ENCODE measurements at regions not wholly inside any gene's neighbourhood (a gene's known extent, or its start where the extent isn't known, plus 50 kb on each side); places are given as distances from the start of the nearest gene placed in this dataset.

- TF ChIP-seq, protein P1, sequence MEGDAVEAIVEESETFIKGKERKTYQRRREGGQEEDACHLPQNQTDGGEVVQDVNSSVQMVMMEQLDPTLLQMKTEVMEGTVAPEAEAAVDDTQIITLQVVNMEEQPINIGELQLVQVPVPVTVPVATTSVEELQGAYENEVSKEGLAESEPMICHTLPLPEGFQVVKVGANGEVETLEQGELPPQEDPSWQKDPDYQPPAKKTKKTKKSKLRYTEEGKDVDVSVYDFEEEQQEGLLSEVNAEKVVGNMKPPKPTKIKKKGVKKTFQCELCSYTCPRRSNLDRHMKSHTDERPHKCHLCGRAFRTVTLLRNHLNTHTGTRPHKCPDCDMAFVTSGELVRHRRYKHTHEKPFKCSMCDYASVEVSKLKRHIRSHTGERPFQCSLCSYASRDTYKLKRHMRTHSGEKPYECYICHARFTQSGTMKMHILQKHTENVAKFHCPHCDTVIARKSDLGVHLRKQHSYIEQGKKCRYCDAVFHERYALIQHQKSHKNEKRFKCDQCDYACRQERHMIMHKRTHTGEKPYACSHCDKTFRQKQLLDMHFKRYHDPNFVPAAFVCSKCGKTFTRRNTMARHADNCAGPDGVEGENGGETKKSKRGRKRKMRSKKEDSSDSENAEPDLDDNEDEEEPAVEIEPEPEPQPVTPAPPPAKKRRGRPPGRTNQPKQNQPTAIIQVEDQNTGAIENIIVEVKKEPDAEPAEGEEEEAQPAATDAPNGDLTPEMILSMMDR (IDR thresholded peaks at IDR 0.05) = no peak
- Histone ChIP-seq H3K4me1 (ENCODE audit: control insufficient read depth in 1 of 2, low read depth in 2 of 2) (no peaks in the 10 kb centered on the region), H3K4me3 (no peak overlapping the region), H3K27me3 (replicated peaks; ENCODE audit: insufficient read depth) (no peaks in the 10 kb centered on the region), H3K36me3 (no peaks in the 10 kb centered on the region), H3K9me3 (no peaks in the 10 kb centered on the region), H3K27ac (no peak overlapping the region)
- ATAC-seq (ENCODE audit: insufficient number of reproducible peaks, low FRiP score, low read depth) (no peak), DNase-seq (ENCODE audit: low spot score) (no peak)
These were observed 106.6 kb upstream of the IRX6 start for GRCh38 chr16:55217392-55217791.

GRCh38 chr16:55221836-55222235, 102.2 kb upstream of the IRX6 start:
- Histone ChIP-seq H3K27me3 (replicated peaks; ENCODE audit: insufficient read depth) (no peaks in the 10 kb centered on the region), H3K4me1 (ENCODE audit: control insufficient read depth in 1 of 2, low read depth in 2 of 2) (no peaks in the 10 kb centered on the region), H3K9me3 (peaks cover 5% of the 10 kb centered on the region), H3K27ac (no peak overlapping the region), H3K36me3 (no peaks in the 10 kb centered on the region), H3K4me3 (no peak overlapping the region)
- ATAC-seq (ENCODE audit: insufficient number of reproducible peaks, low FRiP score, low read depth) (no peak), DNase-seq (ENCODE audit: low spot score) (no peak)
- TF ChIP-seq, protein P1 (IDR thresholded peaks at IDR 0.05) = no peak

- TF ChIP-seq, protein P1 (IDR thresholded peaks at IDR 0.05) = no peak
- DNase-seq (ENCODE audit: low spot score) = no peak
- no peaks in the 10 kb centered on the region for H3K27me3 ChIP-seq (replicated peaks; ENCODE audit: insufficient read depth)
- H3K27ac ChIP-seq = no peak overlapping the region
- ATAC-seq (ENCODE audit: insufficient number of reproducible peaks, low FRiP score, low read depth) = no peak
- H3K4me1 ChIP-seq (ENCODE audit: control insufficient read depth in 1 of 2, low read depth in 2 of 2) = no peaks in the 10 kb centered on the region
- H3K36me3 ChIP-seq = no peaks in the 10 kb centered on the region
- peaks cover 5% of the 10 kb centered on the region for H3K9me3 ChIP-seq
- H3K4me3 ChIP-seq = no peak overlapping the region
These were observed 101.5 kb upstream of the IRX6 start for GRCh38 chr16:55222486-55222885.

DNA sequence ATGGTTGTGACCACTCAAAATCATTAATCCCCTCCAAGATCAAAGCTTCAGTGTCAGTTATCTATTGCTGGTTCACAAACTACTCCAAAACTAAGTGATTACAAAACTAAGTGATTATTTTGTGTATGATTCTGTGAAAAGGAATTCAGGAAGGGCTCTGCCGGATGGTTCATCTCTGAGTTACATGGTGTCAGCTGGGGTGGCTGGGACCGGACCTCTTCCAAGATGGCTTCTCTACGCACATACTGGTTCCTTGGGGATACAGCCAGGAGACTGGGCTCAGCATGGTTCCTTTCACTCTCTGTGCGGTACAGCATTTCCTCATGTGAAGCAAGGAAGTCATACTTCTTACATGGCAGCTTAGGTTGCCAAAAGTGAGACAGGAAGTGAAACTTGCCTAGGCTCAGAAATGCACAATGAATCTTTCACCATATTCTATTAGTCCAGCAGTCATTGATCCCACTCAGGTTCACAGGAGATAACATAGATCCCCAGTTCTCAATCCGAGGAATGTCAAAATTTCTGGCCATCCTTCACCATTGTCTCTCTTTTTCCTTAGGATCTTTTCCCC, 97.9 kb upstream of the IRX6 start:
- Histone ChIP-seq H3K27ac (no peak overlapping the region), H3K27me3 (replicated peaks; ENCODE audit: insufficient read depth) (no peaks in the 10 kb centered on the region), H3K9me3 (peaks cover 5% of the 10 kb centered on the region), H3K4me1 (ENCODE audit: control insufficient read depth in 1 of 2, low read depth in 2 of 2) (no peaks in the 10 kb centered on the region), H3K36me3 (no peaks in the 10 kb centered on the region), H3K4me3 (no peak overlapping the region)
- ATAC-seq (ENCODE audit: insufficient number of reproducible peaks, low FRiP score, low read depth) (no peak), DNase-seq (ENCODE audit: low spot score) (no peak)
- TF ChIP-seq, protein P1 (IDR thresholded peaks at IDR 0.05) = no peak

- no peaks in the 10 kb centered on the region for H3K9me3 ChIP-seq
- no peak overlapping the region for H3K4me3 ChIP-seq
- no peak for ATAC-seq (ENCODE audit: insufficient number of reproducible peaks, low FRiP score, low read depth)
- no peak for DNase-seq (ENCODE audit: low spot score)
- no peaks in the 10 kb centered on the region for H3K27me3 ChIP-seq (replicated peaks; ENCODE audit: insufficient read depth)
- no peaks in the 10 kb centered on the region for H3K36me3 ChIP-seq
- no peak overlapping the region for H3K27ac ChIP-seq
- TF ChIP-seq, protein P1 (IDR thresholded peaks at IDR 0.05) = no peak
- no peaks in the 10 kb centered on the region for H3K4me1 ChIP-seq (ENCODE audit: control insufficient read depth in 1 of 2, low read depth in 2 of 2)
These were observed 91.2 kb upstream of the IRX6 start for GRCh38 chr16:55232822-55233221.

All from thoracic aorta (tissue), 2 donors.